OCI-LY1 (cell line): ENCODE measurements at regions not wholly inside any gene's neighbourhood (a gene's known extent, or its start where the extent isn't known, plus 50 kb on each side); places are given as distances from the start of the nearest gene placed in this dataset.

Source experiments
- EZH2 ChIP-seq: fragments of 200-600 bp; sonication (generic), shearing (Covaris generic); IDR thresholded peaks from 2 replicates; pipeline ENCODE4 v1.8.0; 2017; ENCODE audit warnings: borderline replicate concordance, mixed run types, mild to moderate bottlenecking, antibody characterized with exemption, low read length, moderate library complexity, mixed read lengths
- TF ChIP-seq, protein P1 (sequence below): fragments of 200-600 bp; sonication (generic), shearing (Covaris generic); IDR thresholded peaks from 2 replicates; pipeline ENCODE4 v1.5.1; 2017; ENCODE audit warnings: mild to moderate bottlenecking, antibody characterized with exemption, low read length, moderate library complexity, mixed read lengths

DNA sequence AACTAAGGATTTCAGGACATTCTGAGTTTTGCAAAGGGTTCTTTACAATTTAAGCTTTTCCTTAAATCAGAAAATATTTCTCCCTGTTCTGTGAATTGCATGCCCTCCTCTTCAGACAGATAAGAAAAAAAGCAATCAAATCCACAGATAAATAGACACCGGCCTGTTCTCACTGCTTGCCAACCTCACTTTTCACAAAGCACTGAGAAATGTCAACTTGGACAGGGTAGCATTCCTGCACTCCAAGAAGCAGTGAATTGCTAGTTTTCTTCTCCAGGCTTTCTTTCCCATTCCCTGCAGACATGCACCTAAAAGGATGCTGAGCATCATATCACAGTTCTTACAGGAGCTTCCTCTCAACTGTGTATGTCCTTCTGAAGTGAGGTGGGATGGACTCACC lies 226.0 kb downstream of the CHRM3 start:
- TF ChIP-seq, protein P1, sequence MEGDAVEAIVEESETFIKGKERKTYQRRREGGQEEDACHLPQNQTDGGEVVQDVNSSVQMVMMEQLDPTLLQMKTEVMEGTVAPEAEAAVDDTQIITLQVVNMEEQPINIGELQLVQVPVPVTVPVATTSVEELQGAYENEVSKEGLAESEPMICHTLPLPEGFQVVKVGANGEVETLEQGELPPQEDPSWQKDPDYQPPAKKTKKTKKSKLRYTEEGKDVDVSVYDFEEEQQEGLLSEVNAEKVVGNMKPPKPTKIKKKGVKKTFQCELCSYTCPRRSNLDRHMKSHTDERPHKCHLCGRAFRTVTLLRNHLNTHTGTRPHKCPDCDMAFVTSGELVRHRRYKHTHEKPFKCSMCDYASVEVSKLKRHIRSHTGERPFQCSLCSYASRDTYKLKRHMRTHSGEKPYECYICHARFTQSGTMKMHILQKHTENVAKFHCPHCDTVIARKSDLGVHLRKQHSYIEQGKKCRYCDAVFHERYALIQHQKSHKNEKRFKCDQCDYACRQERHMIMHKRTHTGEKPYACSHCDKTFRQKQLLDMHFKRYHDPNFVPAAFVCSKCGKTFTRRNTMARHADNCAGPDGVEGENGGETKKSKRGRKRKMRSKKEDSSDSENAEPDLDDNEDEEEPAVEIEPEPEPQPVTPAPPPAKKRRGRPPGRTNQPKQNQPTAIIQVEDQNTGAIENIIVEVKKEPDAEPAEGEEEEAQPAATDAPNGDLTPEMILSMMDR: no peak
- no peak for TF ChIP-seq EZH2
